ENCODE measurements at regions not wholly inside any gene's neighbourhood (a gene's known extent, or its start where the extent isn't known, plus 50 kb on each side); places are given as distances from the start of the nearest gene placed in this dataset.
"Not testable (repeated sequence)": the region's sequence is repeated elsewhere in the genome, so short reads cannot be mapped to it uniquely, and the experiment has no call there.

GRCh38 chr4:124157396-124158083 is 555.0 kb downstream of the ANKRD50 start:
- Histone ChIP-seq H3K4me1 (ENCODE audit: control insufficient read depth, insufficient read depth, low read length, poor library complexity, severe bottlenecking) (no peaks in the 10 kb centered on the region), H3K4me3 (ENCODE audit: insufficient read depth, low read depth, low read length, poor library complexity, severe bottlenecking) (no peak overlapping the region), H3K36me3 (ENCODE audit: control insufficient read depth, insufficient read depth, low read length) (no peaks in the 10 kb centered on the region), H3K9me3 (ENCODE audit: control insufficient read depth, low read length) (no peaks in the 10 kb centered on the region), H3K27ac (ENCODE audit: insufficient read depth, low read length, poor library complexity, severe bottlenecking) (no peak overlapping the region), H3K27me3 (replicated peaks; ENCODE audit: control insufficient read depth, insufficient read depth, low read length, poor library complexity, severe bottlenecking) (no peaks in the 10 kb centered on the region)
- no peak for DNase-seq

- H3K27me3 ChIP-seq (replicated peaks; ENCODE audit: control insufficient read depth, insufficient read depth, low read length, poor library complexity, severe bottlenecking), result no peaks in the 10 kb centered on the region
- H3K9me3 ChIP-seq (ENCODE audit: control insufficient read depth, low read length), result no peaks in the 10 kb centered on the region
- no peaks in the 10 kb centered on the region for H3K36me3 ChIP-seq (ENCODE audit: control insufficient read depth, insufficient read depth, low read length)
- DNase-seq, result no peak
- H3K4me1 ChIP-seq (ENCODE audit: control insufficient read depth, insufficient read depth, low read length, poor library complexity, severe bottlenecking), result no peaks in the 10 kb centered on the region
- H3K4me3 ChIP-seq (ENCODE audit: insufficient read depth, low read depth, low read length, poor library complexity, severe bottlenecking), result no peak overlapping the region
- no peak overlapping the region for H3K27ac ChIP-seq (ENCODE audit: insufficient read depth, low read length, poor library complexity, severe bottlenecking)
Observed at GRCh38 chr4:124163401-124163800, 549.1 kb downstream of the ANKRD50 start.

GRCh38 chr4:124167602-124168001 is 544.9 kb downstream of the ANKRD50 start:
- H3K27me3 ChIP-seq (replicated peaks; ENCODE audit: control insufficient read depth, insufficient read depth, low read length, poor library complexity, severe bottlenecking), result no peaks in the 10 kb centered on the region
- H3K4me3 ChIP-seq (ENCODE audit: insufficient read depth, low read depth, low read length, poor library complexity, severe bottlenecking), result no peak overlapping the region
- H3K9me3 ChIP-seq (ENCODE audit: control insufficient read depth, low read length), result no peaks in the 10 kb centered on the region
- no peak for DNase-seq
- H3K27ac ChIP-seq (ENCODE audit: insufficient read depth, low read length, poor library complexity, severe bottlenecking), result no peak overlapping the region
- no peaks in the 10 kb centered on the region for H3K4me1 ChIP-seq (ENCODE audit: control insufficient read depth, insufficient read depth, low read length, poor library complexity, severe bottlenecking)
- no peaks in the 10 kb centered on the region for H3K36me3 ChIP-seq (ENCODE audit: control insufficient read depth, insufficient read depth, low read length)

GRCh38 chr4:124169524-124169923 is 543.0 kb downstream of the ANKRD50 start:
- not testable (repeated sequence) for H3K27ac ChIP-seq (ENCODE audit: insufficient read depth, low read length, poor library complexity, severe bottlenecking); H3K27me3 ChIP-seq (replicated peaks; ENCODE audit: control insufficient read depth, insufficient read depth, low read length, poor library complexity, severe bottlenecking); H3K9me3 ChIP-seq (ENCODE audit: control insufficient read depth, low read length); H3K36me3 ChIP-seq (ENCODE audit: control insufficient read depth, insufficient read depth, low read length); H3K4me3 ChIP-seq (ENCODE audit: insufficient read depth, low read depth, low read length, poor library complexity, severe bottlenecking); H3K4me1 ChIP-seq (ENCODE audit: control insufficient read depth, insufficient read depth, low read length, poor library complexity, severe bottlenecking); DNase-seq

- Histone ChIP-seq H3K4me3 (ENCODE audit: insufficient read depth, low read depth, low read length, poor library complexity, severe bottlenecking) (no peak overlapping the region), H3K27ac (ENCODE audit: insufficient read depth, low read length, poor library complexity, severe bottlenecking) (no peak overlapping the region), H3K4me1 (ENCODE audit: control insufficient read depth, insufficient read depth, low read length, poor library complexity, severe bottlenecking) (no peaks in the 10 kb centered on the region), H3K27me3 (replicated peaks; ENCODE audit: control insufficient read depth, insufficient read depth, low read length, poor library complexity, severe bottlenecking) (no peaks in the 10 kb centered on the region), H3K36me3 (ENCODE audit: control insufficient read depth, insufficient read depth, low read length) (no peaks in the 10 kb centered on the region), H3K9me3 (ENCODE audit: control insufficient read depth, low read length) (no peaks in the 10 kb centered on the region)
- no peak for DNase-seq
Observed at GRCh38 chr4:124173912-124174311, 538.6 kb downstream of the ANKRD50 start.

- no peak for DNase-seq
- Histone ChIP-seq H3K27me3 (replicated peaks; ENCODE audit: control insufficient read depth, insufficient read depth, low read length, poor library complexity, severe bottlenecking) (no peaks in the 10 kb centered on the region), H3K4me1 (ENCODE audit: control insufficient read depth, insufficient read depth, low read length, poor library complexity, severe bottlenecking) (no peaks in the 10 kb centered on the region), H3K27ac (ENCODE audit: insufficient read depth, low read length, poor library complexity, severe bottlenecking) (no peak overlapping the region), H3K9me3 (ENCODE audit: control insufficient read depth, low read length) (no peaks in the 10 kb centered on the region), H3K36me3 (ENCODE audit: control insufficient read depth, insufficient read depth, low read length) (no peaks in the 10 kb centered on the region), H3K4me3 (ENCODE audit: insufficient read depth, low read depth, low read length, poor library complexity, severe bottlenecking) (no peak overlapping the region)
Observed at GRCh38 chr4:124177647-124178425, 534.7 kb downstream of the ANKRD50 start.

- no peaks in the 10 kb centered on the region for H3K36me3 ChIP-seq (ENCODE audit: control insufficient read depth, insufficient read depth, low read length)
- no peak overlapping the region for H3K4me3 ChIP-seq (ENCODE audit: insufficient read depth, low read depth, low read length, poor library complexity, severe bottlenecking)
- no peaks in the 10 kb centered on the region for H3K4me1 ChIP-seq (ENCODE audit: control insufficient read depth, insufficient read depth, low read length, poor library complexity, severe bottlenecking)
- H3K27ac ChIP-seq (ENCODE audit: insufficient read depth, low read length, poor library complexity, severe bottlenecking), result no peak overlapping the region
- no peak for DNase-seq
- H3K27me3 ChIP-seq (replicated peaks; ENCODE audit: control insufficient read depth, insufficient read depth, low read length, poor library complexity, severe bottlenecking), result no peaks in the 10 kb centered on the region
- H3K9me3 ChIP-seq (ENCODE audit: control insufficient read depth, low read length), result no peaks in the 10 kb centered on the region
Observed at GRCh38 chr4:124178449-124179021, 534.0 kb downstream of the ANKRD50 start.

- Histone ChIP-seq H3K27me3 (replicated peaks; ENCODE audit: control insufficient read depth, insufficient read depth, low read length, poor library complexity, severe bottlenecking) (no peaks in the 10 kb centered on the region), H3K9me3 (ENCODE audit: control insufficient read depth, low read length) (no peaks in the 10 kb centered on the region), H3K4me3 (ENCODE audit: insufficient read depth, low read depth, low read length, poor library complexity, severe bottlenecking) (no peak overlapping the region), H3K27ac (ENCODE audit: insufficient read depth, low read length, poor library complexity, severe bottlenecking) (no peak overlapping the region), H3K4me1 (ENCODE audit: control insufficient read depth, insufficient read depth, low read length, poor library complexity, severe bottlenecking) (no peaks in the 10 kb centered on the region), H3K36me3 (ENCODE audit: control insufficient read depth, insufficient read depth, low read length) (no peaks in the 10 kb centered on the region)
- no peak for DNase-seq
Observed at GRCh38 chr4:124179506-124180186, 532.9 kb downstream of the ANKRD50 start.

GRCh38 chr4:124181039-124181438 is 531.5 kb downstream of the ANKRD50 start:
- Histone ChIP-seq H3K27ac (ENCODE audit: insufficient read depth, low read length, poor library complexity, severe bottlenecking) (no peak overlapping the region), H3K27me3 (replicated peaks; ENCODE audit: control insufficient read depth, insufficient read depth, low read length, poor library complexity, severe bottlenecking) (no peaks in the 10 kb centered on the region), H3K9me3 (ENCODE audit: control insufficient read depth, low read length) (no peaks in the 10 kb centered on the region), H3K4me1 (ENCODE audit: control insufficient read depth, insufficient read depth, low read length, poor library complexity, severe bottlenecking) (no peaks in the 10 kb centered on the region), H3K36me3 (ENCODE audit: control insufficient read depth, insufficient read depth, low read length) (no peaks in the 10 kb centered on the region), H3K4me3 (ENCODE audit: insufficient read depth, low read depth, low read length, poor library complexity, severe bottlenecking) (no peak overlapping the region)
- no peak for DNase-seq

GRCh38 chr4:124183231-124183630 is 529.3 kb downstream of the ANKRD50 start:
- no peak overlapping the region for H3K4me3 ChIP-seq (ENCODE audit: insufficient read depth, low read depth, low read length, poor library complexity, severe bottlenecking)
- H3K4me1 ChIP-seq (ENCODE audit: control insufficient read depth, insufficient read depth, low read length, poor library complexity, severe bottlenecking), result no peaks in the 10 kb centered on the region
- no peak for DNase-seq
- no peak overlapping the region for H3K27ac ChIP-seq (ENCODE audit: insufficient read depth, low read length, poor library complexity, severe bottlenecking)
- no peaks in the 10 kb centered on the region for H3K27me3 ChIP-seq (replicated peaks; ENCODE audit: control insufficient read depth, insufficient read depth, low read length, poor library complexity, severe bottlenecking)
- H3K36me3 ChIP-seq (ENCODE audit: control insufficient read depth, insufficient read depth, low read length), result no peaks in the 10 kb centered on the region
- H3K9me3 ChIP-seq (ENCODE audit: control insufficient read depth, low read length), result no peaks in the 10 kb centered on the region

All from effector memory CD4-positive, alpha-beta T cell (primary cell).